Endothelial cell of umbilical vein (primary cell): ENCODE measurements at regions not wholly inside any gene's neighbourhood (a gene's known extent, or its start where the extent isn't known, plus 50 kb on each side); places are given as distances from the start of the nearest gene placed in this dataset.

Experiments
- CTCF ChIP-seq, 2 donors: IDR thresholded peaks; 1 replicate in 1 of 2; 2 replicates in 1 of 2; pipeline ENCODE4 v1.5.1; 2011; ENCODE audit warnings: low read length in 2 of 2, mild to moderate bottlenecking in 2 of 2, moderate library complexity in 2 of 2, control low read depth in 1 of 2, inconsistent platforms in 1 of 2, low read depth in 1 of 2; ENCODE audit not compliant: insufficient read depth in 1 of 2; ENCODE audit errors: extremely low read depth in 1 of 2
- EZH2 ChIP-seq: IDR thresholded peaks from 2 replicates; pipeline ENCODE4 v1.6.1; 2012; ENCODE audit warnings: borderline replicate concordance, low read depth, mild to moderate bottlenecking, moderate library complexity, low read length, inconsistent platforms; ENCODE audit not compliant: severe bottlenecking
- MAX ChIP-seq: IDR thresholded peaks from 2 replicates; pipeline ENCODE4 v1.6.1; 2011; ENCODE audit not compliant: insufficient read depth, insufficient read length
- POLR2A ChIP-seq: IDR thresholded peaks from 2 replicates; pipeline ENCODE4 v1.6.1; 2012; ENCODE audit warnings: low read depth, mild to moderate bottlenecking, control low read depth, low read length

- TF ChIP-seq CTCF (IDR thresholded peaks at IDR 0.05; ENCODE audit: extremely low read depth in 1 of 2, insufficient read depth in 1 of 2, low read depth in 1 of 2, low read length in 2 of 2) (no peak), EZH2 (no peak), MAX (no peak), POLR2A (no peak)
Observed at GRCh38 chr18:14969500-14969899, 221.5 kb downstream of the ANKRD30B start.
